Muscle layer of duodenum (tissue), 2 donors: ENCODE measurements at regions not wholly inside any gene's neighbourhood (a gene's known extent, or its start where the extent isn't known, plus 50 kb on each side); places are given as distances from the start of the nearest gene placed in this dataset.
A peak's percentile ranks its signal among the peaks of the same experiment; 100 is the strongest.
"Not testable (repeated sequence)": the region's sequence is repeated elsewhere in the genome, so short reads cannot be mapped to it uniquely, and the experiment has no call there.

Experiments
- H3K27ac ChIP-seq: one replicate; pipeline ENCODE4 v1.7.0; 2013; ENCODE audit warnings: mild to moderate bottlenecking, low read length
- H3K27me3 ChIP-seq: one replicate; pipeline ENCODE4 v1.7.0; 2013; ENCODE audit warnings: low read depth, mild to moderate bottlenecking, control low read depth, low read length
- H3K36me3 ChIP-seq, 2 donors: one replicate each; pipeline ENCODE4 v1.7.0; 2013; ENCODE audit warnings: low read length in 2 of 2, control low read depth in 1 of 2, mild to moderate bottlenecking in 1 of 2; ENCODE audit not compliant: insufficient read depth in 2 of 2, control insufficient read depth in 1 of 2
- H3K4me1 ChIP-seq, 2 donors: one replicate each; pipeline ENCODE4 v1.7.0; 2013; ENCODE audit warnings: low read length in 2 of 2, mild to moderate bottlenecking in 2 of 2, control low read depth in 1 of 2, moderate library complexity in 1 of 2; ENCODE audit not compliant: insufficient read depth in 2 of 2, control insufficient read depth in 1 of 2
- H3K4me3 ChIP-seq, 2 donors: one replicate each; pipeline ENCODE4 v1.7.0; 2013; ENCODE audit warnings: low read length in 2 of 2, low read depth in 1 of 2, mild to moderate bottlenecking in 1 of 2
- H3K9me3 ChIP-seq, 2 donors: one replicate each; pipeline ENCODE4 v1.7.0; 2013; ENCODE audit warnings: low read length in 2 of 2, control low read depth in 1 of 2, mild to moderate bottlenecking in 1 of 2; ENCODE audit not compliant: control insufficient read depth in 1 of 2
- donor health status: healthy.

- H3K27ac ChIP-seq: no peak overlapping the region
- no peaks in the 10 kb centered on the region for H3K9me3 ChIP-seq
- H3K4me1 ChIP-seq: no peaks in the 10 kb centered on the region
- no peaks in the 10 kb centered on the region for H3K36me3 ChIP-seq
- H3K4me3 ChIP-seq: no peak overlapping the region
- H3K27me3 ChIP-seq: no peaks in the 10 kb centered on the region
These were observed 357.2 kb upstream of the RGPD4 start for GRCh38 chr2:107469437-107469995.

- Histone ChIP-seq H3K9me3 (peaks cover 0 to 4% of the 10 kb centered on the region in 2 donors), H3K4me1 (no peaks in the 10 kb centered on the region), H3K27me3 (no peaks in the 10 kb centered on the region), H3K27ac (no peak overlapping the region), H3K36me3 (no peaks in the 10 kb centered on the region), H3K4me3 (no peak overlapping the region)
These were observed 353.5 kb upstream of the RGPD4 start for GRCh38 chr2:107473150-107473549.

GRCh38 chr2:107475859-107476258 lies 350.8 kb upstream of the RGPD4 start:
- no peaks in the 10 kb centered on the region for H3K4me1 ChIP-seq
- H3K9me3 ChIP-seq: peaks cover 0 to 4% of the 10 kb centered on the region in 2 donors
- no peak overlapping the region for H3K27ac ChIP-seq
- peak overlapping the region in 1 of 2 donors; percentile 13 for H3K4me3 ChIP-seq
- H3K36me3 ChIP-seq: no peaks in the 10 kb centered on the region
- no peaks in the 10 kb centered on the region for H3K27me3 ChIP-seq

GRCh38 chr2:107502539-107502938 lies 324.2 kb upstream of the RGPD4 start:
- Histone ChIP-seq H3K27me3 (no peaks in the 10 kb centered on the region), H3K36me3 (no peaks in the 10 kb centered on the region), H3K9me3 (no peaks in the 10 kb centered on the region), H3K27ac (no peak overlapping the region), H3K4me1 (no peaks in the 10 kb centered on the region), H3K4me3 (no peak overlapping the region)

GRCh38 chr2:107511970-107512789 lies 314.5 kb upstream of the RGPD4 start:
- no peak overlapping the region for H3K4me3 ChIP-seq
- no peaks in the 10 kb centered on the region for H3K9me3 ChIP-seq
- H3K4me1 ChIP-seq: no peaks in the 10 kb centered on the region
- no peaks in the 10 kb centered on the region for H3K36me3 ChIP-seq
- no peak overlapping the region for H3K27ac ChIP-seq
- no peaks in the 10 kb centered on the region for H3K27me3 ChIP-seq

GRCh38 chr2:107525406-107525805 lies 301.3 kb upstream of the RGPD4 start:
- no peak overlapping the region for H3K27ac ChIP-seq
- H3K27me3 ChIP-seq: no peaks in the 10 kb centered on the region
- no peak overlapping the region for H3K4me3 ChIP-seq
- no peaks in the 10 kb centered on the region for H3K4me1 ChIP-seq
- no peaks in the 10 kb centered on the region for H3K36me3 ChIP-seq
- no peaks in the 10 kb centered on the region for H3K9me3 ChIP-seq

- Histone ChIP-seq H3K36me3 (no peaks in the 10 kb centered on the region), H3K27me3 (no peaks in the 10 kb centered on the region), H3K9me3 (no peaks in the 10 kb centered on the region), H3K4me1 (no peaks in the 10 kb centered on the region), H3K4me3 (no peak overlapping the region), H3K27ac (no peak overlapping the region)
These were observed 297.5 kb upstream of the RGPD4 start for GRCh38 chr2:107529146-107529545.

- no peaks in the 10 kb centered on the region for H3K36me3 ChIP-seq
- no peak overlapping the region for H3K4me3 ChIP-seq
- no peaks in the 10 kb centered on the region for H3K27me3 ChIP-seq
- no peak overlapping the region for H3K27ac ChIP-seq
- no peaks in the 10 kb centered on the region for H3K4me1 ChIP-seq
- no peaks in the 10 kb centered on the region for H3K9me3 ChIP-seq
These were observed 296.6 kb upstream of the RGPD4 start for GRCh38 chr2:107530046-107530445.

GRCh38 chr2:107534926-107535325 lies 291.8 kb upstream of the RGPD4 start:
- no peak overlapping the region for H3K27ac ChIP-seq

GRCh38 chr2:107535905-107536689 lies 290.6 kb upstream of the RGPD4 start:
- H3K27ac ChIP-seq, H3K4me3 ChIP-seq, H3K36me3 ChIP-seq, H3K9me3 ChIP-seq, H3K27me3 ChIP-seq, H3K4me1 ChIP-seq: not testable (repeated sequence)

More at GRCh38 chr2:107534926-107535325, 291.8 kb upstream of the RGPD4 start:
- Histone ChIP-seq H3K4me1 (no peaks in the 10 kb centered on the region), H3K9me3 (no peaks in the 10 kb centered on the region), H3K36me3 (no peaks in the 10 kb centered on the region), H3K27me3 (no peaks in the 10 kb centered on the region), H3K4me3 (no peak overlapping the region)

- H3K27me3 ChIP-seq: no peaks in the 10 kb centered on the region
- no peaks in the 10 kb centered on the region for H3K36me3 ChIP-seq
- H3K27ac ChIP-seq: no peak overlapping the region
- H3K9me3 ChIP-seq: no peaks in the 10 kb centered on the region
- no peaks in the 10 kb centered on the region for H3K4me1 ChIP-seq
- no peak overlapping the region for H3K4me3 ChIP-seq
These were observed 284.4 kb upstream of the RGPD4 start for GRCh38 chr2:107542314-107542740.
